Cerebellar nuclear complex (tissue), 1 donor: ENCODE measurements at regions not wholly inside any gene's neighbourhood (a gene's known extent, or its start where the extent isn't known, plus 50 kb on each side); places are given as distances from the start of the nearest gene placed in this dataset.

Experiments
- DNase-seq, 2 experiments: peaks; one replicate each; lab custom pipeline; 2025; lab: John Stamatoyannopoulos, UW

DNA sequence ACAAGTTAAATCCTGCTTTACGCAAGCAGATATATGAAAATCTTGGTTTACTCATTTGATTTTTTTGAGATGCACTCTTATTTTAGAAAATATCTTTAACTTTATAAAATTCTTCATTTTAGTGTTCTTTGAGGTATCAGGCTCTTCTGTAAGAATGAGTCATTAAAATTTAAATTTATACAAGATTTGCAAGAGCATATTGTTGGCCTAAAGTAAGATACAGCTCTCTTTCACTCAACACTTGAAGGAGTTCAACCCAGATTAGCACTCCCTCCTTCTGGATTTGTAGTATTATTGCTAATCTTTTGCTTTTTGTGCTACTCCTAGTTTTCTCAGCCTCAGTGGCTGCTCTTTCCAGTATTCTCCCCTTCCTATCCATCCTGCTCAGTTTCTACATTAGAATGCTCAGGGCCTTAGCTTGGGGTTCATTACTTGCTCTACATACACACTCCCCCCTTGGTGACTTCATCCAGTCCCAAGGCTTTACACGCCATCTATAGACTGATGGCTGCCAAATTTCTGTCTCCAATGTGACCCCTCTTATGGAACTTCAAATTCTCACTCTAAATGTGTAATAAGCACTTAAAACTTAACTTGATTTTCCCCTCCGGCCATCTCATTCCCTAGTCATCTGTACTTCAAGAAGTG, 425.3 kb upstream of the FANCL start:
- no peak for DNase-seq

DNA sequence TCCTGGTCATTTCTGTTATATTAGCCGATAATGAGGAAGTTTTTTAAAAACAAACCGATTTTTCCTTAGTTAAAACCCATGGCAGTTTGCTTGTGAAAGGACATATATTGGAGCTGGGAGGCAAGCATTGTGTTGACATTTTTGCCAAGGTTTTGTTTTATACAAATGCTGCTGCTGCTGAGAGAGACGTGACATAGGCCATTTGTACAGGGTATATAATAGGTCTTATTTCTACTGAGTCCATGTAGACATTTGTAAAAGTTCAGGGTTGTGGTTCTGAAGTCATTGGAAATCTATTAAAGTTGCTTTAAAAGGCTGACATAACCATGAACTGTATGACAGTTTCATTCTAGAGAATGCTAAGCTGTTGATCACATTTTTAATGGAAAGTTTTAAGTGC, 424.0 kb upstream of the FANCL start:
- DNase-seq: no peak

DNA sequence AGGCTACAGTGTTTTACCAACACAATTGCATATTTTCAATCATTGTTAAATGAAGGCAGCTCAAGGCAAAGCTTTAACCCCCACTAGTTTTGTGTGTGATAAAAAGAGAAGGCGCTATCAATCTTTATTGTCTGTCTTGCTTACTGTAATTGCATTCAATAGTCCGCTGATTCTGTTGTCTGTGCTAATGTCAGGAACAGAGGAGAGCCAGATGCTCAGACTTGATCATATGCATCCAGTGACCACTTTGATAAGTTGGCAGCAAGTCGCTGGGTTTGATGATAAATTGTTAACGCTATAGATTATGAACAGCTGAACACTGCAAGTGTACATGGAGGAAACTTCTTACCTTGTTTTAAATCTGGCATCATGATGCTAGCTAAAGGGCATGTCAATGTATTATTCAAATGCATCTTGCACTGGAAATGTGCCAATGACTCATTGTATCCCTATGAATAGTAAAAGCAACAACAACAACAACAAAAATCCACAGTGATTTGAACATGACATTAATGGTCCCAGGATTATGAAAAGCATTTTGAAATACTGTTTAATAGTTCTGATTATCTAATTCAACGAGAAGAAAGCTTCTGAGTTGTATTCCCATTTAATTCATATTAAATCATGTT, 423.5 kb upstream of the FANCL start:
- no peak for DNase-seq

DNA sequence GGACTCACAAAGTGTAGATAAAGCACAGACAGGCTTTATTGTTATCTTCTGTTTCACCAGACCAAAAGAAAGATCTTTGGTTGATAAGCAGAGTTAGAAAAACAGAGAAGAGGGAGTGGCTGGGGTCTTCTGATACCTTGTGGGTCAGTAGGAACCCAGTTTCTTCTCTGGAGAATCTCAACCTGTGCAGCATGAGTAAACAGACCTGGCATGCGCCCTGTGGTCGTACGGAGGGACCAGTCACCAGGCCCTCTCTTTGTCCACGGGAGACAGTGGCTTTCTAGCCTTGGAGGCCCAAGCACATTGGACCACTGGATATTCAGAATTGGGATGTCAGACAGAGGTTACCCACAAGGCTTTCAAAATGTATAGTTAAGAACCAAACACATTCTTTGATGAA, 418.9 kb upstream of the FANCL start:
- DNase-seq: no peak

DNA sequence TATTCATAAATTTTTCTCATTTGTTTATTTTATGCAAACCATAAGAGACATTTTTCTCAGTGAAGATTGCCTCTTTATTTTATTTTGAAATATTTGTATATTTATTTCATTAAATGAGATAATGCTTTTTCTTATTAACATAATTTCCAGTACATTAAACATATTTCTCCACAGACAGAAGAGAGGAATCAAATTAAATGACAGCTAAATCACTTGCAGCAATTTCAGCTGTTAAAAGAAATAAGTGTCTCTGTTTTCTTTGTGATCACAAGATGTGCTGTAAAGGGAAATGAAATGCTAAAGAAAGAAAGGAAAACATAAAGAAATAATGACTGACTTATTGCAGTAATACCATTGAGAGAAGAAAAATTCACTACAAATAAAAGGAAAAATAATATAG, 414.0 kb upstream of the FANCL start:
- DNase-seq: no peak

DNA sequence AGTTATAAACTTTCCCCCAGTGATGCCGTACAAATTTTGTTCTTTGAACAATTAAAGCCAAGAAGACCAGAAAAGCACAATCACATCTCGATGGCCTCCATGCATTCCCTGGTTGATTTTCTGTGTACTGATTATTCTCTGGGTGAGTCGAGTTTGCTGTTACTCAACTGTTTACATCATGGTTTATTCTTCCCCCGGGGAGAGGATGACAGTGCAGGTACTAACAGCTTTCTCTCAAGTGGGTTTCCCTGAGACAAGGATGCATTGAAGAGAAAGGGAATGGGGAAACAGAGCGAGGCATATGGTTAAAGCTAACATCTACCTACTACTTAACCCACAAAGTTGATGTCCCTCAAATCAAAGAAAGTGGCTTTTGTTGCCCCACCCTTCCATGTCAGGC, 410.8 kb upstream of the FANCL start:
- DNase-seq: no peak

DNA sequence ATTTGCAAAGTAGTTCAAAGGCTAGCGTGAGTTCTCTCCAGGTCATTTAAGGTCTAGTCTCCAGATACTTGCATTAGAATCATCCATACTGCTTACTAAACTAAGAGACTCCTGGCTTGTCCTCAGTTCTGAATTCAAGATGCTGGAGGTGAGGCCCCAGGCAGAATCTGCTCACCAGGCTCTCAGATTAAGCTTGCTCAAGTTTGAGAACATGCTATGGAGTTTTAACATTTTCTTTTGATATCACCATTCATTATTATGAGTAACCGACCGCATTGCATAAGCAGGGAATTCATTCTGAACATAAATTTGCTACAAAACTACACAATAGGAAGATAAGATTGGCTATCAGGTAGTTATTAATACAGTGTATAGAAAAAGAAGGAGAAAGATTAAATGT, 409.7 kb upstream of the FANCL start:
- DNase-seq: no peak

DNA sequence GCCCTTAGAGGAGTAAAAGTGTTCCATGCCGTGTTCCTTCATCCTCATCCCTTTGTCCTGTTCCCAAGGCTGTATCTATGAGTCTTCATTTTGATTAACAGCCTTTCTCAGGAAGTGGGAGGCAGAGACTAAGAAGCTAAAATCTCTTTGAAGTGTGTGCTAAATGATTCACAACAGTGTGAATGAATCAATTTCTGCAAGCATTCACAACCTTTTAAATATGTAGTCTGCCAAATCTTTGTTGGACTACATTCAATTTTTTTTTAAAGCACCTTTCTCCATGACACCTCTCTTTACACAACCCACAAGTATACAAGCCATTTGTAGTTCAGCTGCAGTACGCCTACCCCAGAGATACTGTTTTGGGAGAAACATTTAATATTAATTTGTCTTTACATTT, 408.6 kb upstream of the FANCL start:
- DNase-seq: no peak

DNA sequence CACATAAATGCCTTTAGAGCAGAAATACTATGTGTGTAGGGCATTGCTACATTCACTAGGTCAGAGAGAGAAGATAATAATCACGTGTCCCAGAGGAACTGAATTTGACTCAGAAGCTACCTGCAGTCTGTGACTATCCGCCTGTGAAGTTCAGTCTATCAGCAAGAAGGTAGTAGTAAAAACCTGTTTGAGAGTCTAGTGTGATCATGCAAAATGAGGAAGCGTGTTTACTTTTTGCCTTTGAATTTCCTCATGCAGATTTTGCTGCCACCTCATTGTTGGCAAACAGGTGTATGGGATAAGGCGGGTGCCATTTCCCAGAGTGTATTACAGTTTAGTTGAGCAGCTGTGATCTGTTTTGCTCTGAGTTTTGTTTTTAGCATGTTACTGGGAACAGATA, 403.9 kb upstream of the FANCL start:
- no peak for DNase-seq

DNA sequence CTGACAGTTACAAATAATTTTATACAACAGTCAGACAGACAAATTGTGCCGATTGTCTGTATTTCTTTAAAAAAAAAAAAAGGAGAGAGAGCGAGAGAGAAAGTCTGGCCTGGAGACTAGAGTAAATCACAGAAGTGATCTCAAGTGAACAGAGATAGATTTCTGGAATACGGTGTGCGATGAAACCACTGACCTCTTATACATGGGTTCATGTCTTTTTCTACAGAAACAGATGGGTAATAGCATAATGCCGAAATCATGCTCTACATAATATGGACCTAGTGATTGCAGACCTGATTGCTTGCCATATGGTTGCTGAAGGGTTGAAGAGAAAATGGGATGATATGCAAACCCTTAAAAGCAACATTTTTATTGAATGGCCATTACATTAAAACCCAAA, 403.3 kb upstream of the FANCL start:
- DNase-seq: no peak

DNA sequence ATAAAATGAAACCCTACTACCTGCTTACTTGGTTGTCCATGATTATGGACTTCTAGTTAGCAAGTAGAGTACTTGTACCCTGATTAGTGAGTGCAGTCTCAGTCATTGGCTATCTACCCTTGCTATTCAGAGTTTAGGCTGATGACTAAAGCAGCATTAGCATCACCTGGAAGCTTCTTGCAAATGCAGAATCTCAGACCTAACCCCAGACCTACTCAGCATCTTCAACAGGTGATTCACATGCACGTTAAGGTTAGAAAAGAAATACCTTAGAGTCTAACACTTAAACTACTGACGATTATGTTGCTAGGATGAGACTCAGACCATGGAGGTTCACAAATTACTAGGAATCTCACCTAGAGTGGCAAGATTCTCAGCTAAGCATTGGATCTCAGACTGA, 399.9 kb upstream of the FANCL start:
- DNase-seq: no peak

DNA sequence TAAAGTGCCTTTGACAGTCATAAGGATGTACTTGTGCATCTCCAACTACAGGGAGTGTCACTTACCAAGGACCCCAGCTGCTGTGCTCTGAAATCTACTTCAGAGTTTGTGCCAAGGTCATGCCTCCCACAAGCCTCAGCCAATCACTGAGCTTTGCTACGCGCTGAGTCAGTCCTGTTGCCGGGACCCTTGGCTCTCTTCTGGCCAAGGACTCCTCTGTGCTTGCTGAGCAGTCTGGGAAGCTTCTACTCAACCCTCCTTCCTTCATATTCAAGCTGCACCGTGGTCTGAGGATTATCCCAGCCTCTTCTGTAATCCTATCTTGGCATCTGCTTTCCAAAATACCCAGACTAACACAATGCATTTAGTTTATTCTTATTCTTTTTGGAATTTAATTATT, 398.9 kb upstream of the FANCL start:
- no peak for DNase-seq

DNA sequence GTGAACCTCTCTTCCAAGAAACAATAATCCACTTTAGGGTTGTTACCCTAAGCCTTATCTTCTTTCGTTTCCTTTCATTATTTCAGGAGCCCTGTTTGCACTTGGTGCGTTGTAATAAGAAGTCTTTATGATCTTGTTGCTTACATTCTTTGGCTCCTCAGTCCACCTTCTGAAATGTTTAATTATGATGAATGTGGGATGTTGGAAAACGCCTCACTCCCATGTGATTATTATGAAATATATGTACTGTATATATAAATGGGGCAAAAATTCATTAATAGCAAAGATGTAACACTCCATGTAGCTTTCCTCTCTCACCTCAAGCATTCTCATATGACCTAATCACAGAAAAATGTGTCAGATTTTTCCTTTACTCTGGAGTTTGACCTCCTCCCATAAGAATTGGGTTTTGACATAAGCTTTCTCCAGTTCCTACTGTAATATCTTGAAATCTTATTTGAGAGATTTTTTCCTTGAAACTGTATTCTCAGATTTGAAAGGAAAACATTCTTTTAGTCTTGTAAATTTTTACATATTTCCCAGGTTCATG, 397.2 kb upstream of the FANCL start:
- DNase-seq: no peak

DNA sequence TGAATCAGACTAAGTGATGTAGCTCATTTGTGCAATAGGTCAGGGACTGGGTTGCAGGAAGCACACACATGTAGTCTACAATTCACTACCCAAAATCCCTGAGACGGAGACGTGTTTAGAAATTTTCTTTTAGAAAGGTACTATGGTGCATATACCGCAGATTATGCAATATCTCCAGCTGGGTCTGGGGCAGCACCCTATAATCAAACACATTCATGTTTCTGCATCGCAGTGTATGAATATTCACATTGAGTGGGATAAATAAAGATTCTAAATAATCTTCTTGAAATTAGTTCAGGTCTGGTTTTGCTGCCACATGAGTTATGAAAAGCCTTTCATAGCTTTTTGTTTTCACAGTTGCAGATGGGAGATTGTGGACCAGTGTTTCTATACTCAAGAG, 395.7 kb upstream of the FANCL start:
- DNase-seq: no peak

DNA sequence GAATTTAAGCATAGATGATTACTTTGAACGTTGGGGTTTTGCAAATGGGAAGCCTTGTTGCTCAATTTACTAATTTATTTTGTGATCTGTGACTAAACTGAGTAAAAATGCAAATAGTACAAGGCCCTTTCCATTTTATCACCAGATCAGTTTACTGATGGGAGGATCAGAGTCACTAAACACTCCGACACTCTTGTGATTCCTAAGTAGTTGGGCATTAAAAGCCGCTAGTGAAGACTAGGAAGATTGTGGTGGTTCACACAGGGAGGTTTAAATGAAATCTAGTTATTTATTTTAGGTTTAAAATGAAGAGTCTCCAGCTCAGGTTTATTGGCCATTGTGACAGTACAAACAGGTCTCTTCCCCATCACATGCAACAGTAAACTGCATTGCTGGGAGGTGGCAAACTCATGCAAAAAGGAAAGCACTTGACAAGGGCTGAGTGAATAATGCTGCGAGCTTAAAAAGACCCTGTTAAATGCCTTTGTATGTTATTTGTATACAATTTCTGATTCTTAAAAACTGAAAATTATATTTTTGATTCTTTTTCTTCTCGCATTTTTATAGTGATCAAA, 394.8 kb upstream of the FANCL start:
- DNase-seq: no peak

DNA sequence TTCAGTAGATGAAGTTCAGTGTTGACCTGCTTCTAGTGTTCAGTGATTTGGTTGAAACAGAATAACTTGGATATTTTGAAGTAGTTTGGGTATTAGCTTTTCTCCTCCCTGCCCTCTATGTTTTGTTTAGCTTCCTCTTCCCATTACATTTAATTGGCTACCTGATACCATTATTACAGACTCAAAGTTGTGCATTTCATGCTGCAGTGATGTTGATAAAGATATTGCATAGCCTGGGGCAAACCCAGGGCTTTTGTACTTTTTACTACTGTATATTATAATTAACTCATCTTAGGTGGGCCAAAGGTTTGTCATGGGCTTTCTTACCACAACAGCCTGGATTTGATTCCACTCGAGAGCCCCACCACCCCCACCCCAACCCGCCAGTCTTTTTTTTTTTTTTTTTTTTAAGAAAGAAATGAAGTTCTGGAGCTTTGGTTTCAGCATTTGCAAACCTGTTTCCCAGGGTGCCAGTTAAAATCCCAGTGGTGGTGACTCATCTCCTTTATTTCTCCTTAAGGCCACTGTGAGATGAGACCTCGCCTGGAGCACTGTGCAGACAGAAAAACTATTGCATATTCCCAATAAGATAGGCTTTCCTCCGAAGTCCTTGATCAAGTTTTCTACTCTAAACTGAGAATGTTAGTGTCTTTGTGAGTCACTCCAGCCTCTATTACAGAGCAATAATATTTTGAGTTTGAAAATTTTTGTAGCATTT, 393.7 kb upstream of the FANCL start:
- DNase-seq: no peak

DNA sequence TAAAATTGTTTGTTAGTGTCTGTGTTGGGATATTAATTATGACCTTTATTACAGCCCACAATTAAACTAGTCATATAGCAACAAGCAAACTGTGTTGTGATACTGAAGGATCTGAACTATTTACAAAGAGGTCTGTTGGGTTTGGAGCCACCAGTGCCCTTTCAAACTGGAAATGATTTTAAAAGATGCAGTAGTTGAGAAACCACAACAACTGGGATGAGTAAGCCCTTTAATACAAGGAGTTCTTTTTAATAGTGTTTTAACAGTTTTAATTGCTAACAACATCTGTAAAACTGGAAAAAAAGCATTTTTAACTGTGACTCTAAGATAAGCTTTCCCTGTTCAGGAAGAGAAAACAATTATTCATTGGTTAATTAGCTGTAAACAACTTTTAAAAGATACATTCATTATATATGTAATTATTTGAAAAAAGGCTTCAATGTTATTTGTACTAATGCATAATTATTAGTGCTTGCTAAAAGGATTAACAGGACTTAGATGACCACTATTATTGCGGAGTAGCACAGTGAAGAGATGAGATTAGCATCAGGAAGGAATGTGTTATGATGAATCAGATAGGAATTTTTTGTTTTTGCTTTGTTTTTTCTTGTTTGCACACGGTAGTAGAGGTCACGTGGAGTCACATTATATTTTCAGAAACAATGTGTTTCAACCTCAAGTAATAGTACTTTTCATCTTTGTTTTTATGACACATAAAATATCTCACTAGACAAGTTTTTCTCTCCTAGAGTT, 392.7 kb upstream of the FANCL start:
- no peak for DNase-seq

DNA sequence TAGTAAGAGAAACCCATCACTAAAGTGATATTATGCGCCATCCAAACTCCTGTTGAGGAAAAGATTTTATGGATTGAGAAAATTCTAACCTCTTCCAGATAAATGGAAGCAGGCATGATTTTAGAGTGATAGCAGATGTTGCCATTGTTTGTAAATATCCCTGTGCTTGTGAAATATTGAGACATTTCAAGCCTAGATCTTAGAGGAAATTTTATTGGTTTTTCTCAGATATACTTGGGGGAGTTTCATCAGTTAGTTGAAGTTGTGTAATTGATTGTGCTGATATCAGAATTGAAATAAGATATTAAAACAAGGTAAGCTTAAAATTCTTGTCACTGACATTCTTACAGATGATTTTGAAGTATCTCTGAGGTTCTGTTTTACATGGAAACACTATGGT, 390.9 kb upstream of the FANCL start:
- no peak for DNase-seq

DNA sequence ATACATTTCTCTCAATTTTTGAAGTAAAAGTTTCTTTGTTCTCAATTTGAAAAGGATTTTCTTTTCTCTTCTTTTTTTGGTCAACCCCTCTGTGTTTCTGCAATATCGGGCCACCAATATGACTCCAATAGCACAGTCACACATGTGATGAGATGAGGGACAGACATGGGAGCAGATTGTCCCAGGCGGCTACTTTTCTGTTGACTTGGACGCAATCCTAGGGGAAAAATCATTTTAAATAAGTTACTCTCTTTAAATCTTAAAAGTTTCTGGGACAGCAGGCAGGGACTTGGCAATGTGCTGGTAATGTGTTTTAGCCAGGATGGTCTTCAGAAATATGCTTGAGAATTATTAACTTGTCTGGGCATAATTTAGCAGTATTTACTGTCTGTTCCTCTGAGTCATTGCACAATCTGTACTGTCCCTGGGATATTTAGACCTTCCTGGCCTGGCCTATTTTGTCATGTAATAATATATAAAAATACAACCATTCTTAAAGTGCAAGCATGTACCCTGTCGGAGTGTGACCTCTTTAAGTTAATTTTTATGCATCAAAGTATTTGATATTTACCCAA, 388.5 kb upstream of the FANCL start:
- no peak for DNase-seq

DNA sequence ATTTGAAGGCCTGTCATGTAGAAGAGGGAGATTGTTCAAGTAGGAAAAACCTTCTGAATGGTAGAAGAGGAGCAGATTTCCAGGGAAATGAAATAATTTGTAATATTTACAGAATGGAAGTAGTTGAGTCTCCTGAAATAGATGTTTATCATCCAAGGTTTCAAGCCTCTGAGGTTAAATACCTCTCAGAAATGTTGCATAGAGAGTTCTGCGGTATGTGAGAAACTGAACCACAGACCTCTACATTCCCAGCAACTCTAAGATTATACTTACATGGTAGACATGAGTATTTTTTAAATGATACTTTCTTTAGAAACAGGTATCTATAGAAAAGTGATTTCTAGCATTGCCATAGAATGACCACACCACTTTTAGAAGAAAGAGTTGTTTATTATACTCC, 379.8 kb upstream of the FANCL start:
- DNase-seq: no peak

DNA sequence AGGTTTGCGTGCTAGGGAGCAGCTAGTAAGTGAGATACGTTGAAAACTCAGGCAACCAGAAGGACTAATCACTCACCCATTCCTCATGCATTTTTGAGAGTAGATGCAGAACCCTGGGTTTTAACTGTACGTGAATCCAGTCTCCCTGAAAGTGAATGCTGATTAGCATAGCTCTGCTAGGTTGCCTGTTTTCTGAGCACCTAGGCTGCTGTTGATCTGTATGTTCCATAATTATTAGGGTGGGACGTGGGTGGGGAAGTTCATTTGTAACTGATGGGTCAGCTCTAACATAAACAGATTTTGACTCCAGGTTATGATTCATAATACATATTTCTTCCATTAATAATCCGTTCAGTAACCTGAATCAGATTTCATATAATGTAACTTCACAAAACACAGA, 379.0 kb upstream of the FANCL start:
- no peak for DNase-seq

DNA sequence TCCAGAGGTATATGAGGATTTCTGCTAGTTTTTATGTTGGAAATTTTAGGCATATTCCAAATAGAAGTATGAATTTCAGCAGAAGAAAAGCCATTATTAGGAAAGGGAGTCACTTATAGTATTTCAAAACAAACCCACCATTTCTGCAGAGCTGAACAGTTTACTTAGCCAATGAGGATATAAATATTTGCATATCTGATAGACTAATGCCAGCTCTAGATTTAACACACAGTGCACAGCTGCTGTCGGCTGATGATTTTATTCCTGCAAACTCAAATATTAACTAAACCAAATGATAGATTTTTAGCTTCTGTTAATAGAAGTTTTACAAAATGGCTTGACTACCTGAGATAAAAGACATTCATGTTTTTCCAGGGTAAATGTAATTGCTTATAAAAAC, 375.8 kb upstream of the FANCL start:
- no peak for DNase-seq
